Endothelial cell of umbilical vein (primary cell): ENCODE measurements at regions not wholly inside any gene's neighbourhood (a gene's known extent, or its start where the extent isn't known, plus 50 kb on each side); places are given as distances from the start of the nearest gene placed in this dataset.

Experiments
- BruUV-seq: library from RNA; stranded (reverse); fragments of 400-500 nt; replicated peaks from 2 replicates; lab custom pipeline; 2021; lab: Mats Ljungman, UMichigan
- CTCF ChIA-PET: fragments of 300-600, 350-600 bp; sonication (Branson Sonifier 250); formaldehyde crosslinking; loops from one replicate; lab custom pipeline; 2021; ENCODE audit warnings: antibody characterized with exemption, inconsistent platforms; lab: Charles Lee
- POLR2A ChIA-PET: fragments of 300-600, 350-600 bp; sonication (Branson Sonifier 250); formaldehyde crosslinking; loops from one replicate; lab custom pipeline; 2021; ENCODE audit warnings: antibody characterized with exemption, inconsistent platforms; lab: Charles Lee
- DNase-seq: peaks from one replicate; pipeline ENCODE4 v3.0.0-alpha.2; 2011; ENCODE audit warnings: low read depth, low spot score
- FAIRE-seq: peaks from 2 replicates; lab custom pipeline; 2011; peaks lifted over from hg19 to GRCh38; lab: Jason Lieb, UNC
- H2AFZ ChIP-seq: 2 replicates; pipeline ENCODE4 v1.6.0; 2012; ENCODE audit warnings: low read depth, low read length, control low read depth, inconsistent platforms
- H3K27ac ChIP-seq: 2 replicates; pipeline ENCODE4 v1.5.1; 2011; ENCODE audit warnings: low read depth, mild to moderate bottlenecking, control low read depth, low read length, moderate library complexity; ENCODE audit not compliant: insufficient read depth
- H3K27me3 ChIP-seq, 2 experiments: 2 replicates each; pipeline versions ENCODE4 v1.6.0 to v1.6.1; 2011; ENCODE audit warnings: low read length in 2 of 2, mixed read lengths in 1 of 2; ENCODE audit not compliant: control insufficient read depth in 2 of 2, insufficient read depth in 2 of 2
- H3K36me3 ChIP-seq, 2 experiments: 2 replicates in 1 of 2; 3 replicates in 1 of 2; pipeline ENCODE4 v1.5.1; 2011; ENCODE audit warnings: low read length in 2 of 2, mild to moderate bottlenecking in 1 of 2, moderate library complexity in 1 of 2; ENCODE audit not compliant: control insufficient read depth in 2 of 2, insufficient read depth in 2 of 2; ENCODE audit errors: extremely low read depth in 1 of 2
- H3K4me1 ChIP-seq: 3 replicates; pipeline ENCODE4 v1.5.1; 2011; ENCODE audit warnings: mild to moderate bottlenecking, low read length; ENCODE audit not compliant: control insufficient read depth, insufficient read depth; ENCODE audit errors: extremely low read depth
- H3K4me2 ChIP-seq: 2 replicates; pipeline ENCODE4 v1.6.1; 2011; ENCODE audit warnings: low read length, control low read depth, mixed read lengths; ENCODE audit not compliant: insufficient read depth
- H3K4me3 ChIP-seq, 3 experiments: fragments of 200-600 bp in 1 of 3; sonication (generic), shearing (Covaris generic) in 1 of 3; replicated peaks in 1 of 3; 2 replicates each; pipeline ENCODE4 v1.5.1; 2011 to 2016; ENCODE audit warnings: control low read depth in 3 of 3, low read length in 3 of 3, mild to moderate bottlenecking in 2 of 3, inconsistent platforms in 1 of 3, low read depth in 1 of 3, moderate library complexity in 1 of 3; ENCODE audit not compliant: insufficient read depth in 1 of 3
- H3K79me2 ChIP-seq: 2 replicates; pipeline ENCODE4 v1.6.0; 2012; ENCODE audit warnings: low read length, inconsistent platforms; ENCODE audit not compliant: control insufficient read depth, insufficient read depth
- H3K9ac ChIP-seq: replicated peaks from 2 replicates; pipeline ENCODE3; 2011; ENCODE audit warnings: low read length, control low read depth; ENCODE audit not compliant: insufficient read depth; ENCODE audit errors: extremely low read depth
- H3K9me1 ChIP-seq: replicated peaks from 3 replicates; pipeline ENCODE4 v1.6.0; 2011; ENCODE audit warnings: mild to moderate bottlenecking, low read length; ENCODE audit not compliant: control insufficient read depth, insufficient read depth; ENCODE audit errors: extremely low read depth
- H3K9me3 ChIP-seq: replicated peaks from 2 replicates; pipeline ENCODE4 v1.5.1; 2012; ENCODE audit warnings: low read length, inconsistent platforms; ENCODE audit not compliant: control insufficient read depth, insufficient read depth
- H4K20me1 ChIP-seq: replicated peaks from 2 replicates; pipeline ENCODE3; 2011; ENCODE audit warnings: mild to moderate bottlenecking, low read length; ENCODE audit not compliant: control insufficient read depth, insufficient read depth; ENCODE audit errors: extremely low read depth
- EZH2 ChIP-seq: IDR thresholded peaks from 2 replicates; pipeline ENCODE4 v1.6.1; 2012; ENCODE audit warnings: borderline replicate concordance, low read depth, mild to moderate bottlenecking, moderate library complexity, low read length, inconsistent platforms; ENCODE audit not compliant: severe bottlenecking
- FOS ChIP-seq: IDR thresholded peaks from 2 replicates; pipeline ENCODE4 v1.6.1; 2011; ENCODE audit warnings: mild to moderate bottlenecking, low read length, moderate library complexity, borderline replicate concordance; ENCODE audit not compliant: insufficient read depth
- GATA2 ChIP-seq: IDR thresholded peaks from 2 replicates; pipeline ENCODE4 v1.7.0; 2011; ENCODE audit warnings: low read depth, mild to moderate bottlenecking, moderate library complexity, mixed read lengths, low read length; ENCODE audit not compliant: insufficient read length, insufficient read depth
- JUN ChIP-seq: IDR thresholded peaks from 2 replicates; pipeline ENCODE4 v1.6.1; 2011; ENCODE audit warnings: borderline replicate concordance, low read depth; ENCODE audit not compliant: insufficient read length, insufficient read depth
- MYC ChIP-seq: IDR thresholded peaks from one replicate; pipeline ENCODE4 v1.6.1; 2011; ENCODE audit warnings: mild to moderate bottlenecking, low read depth, low read length
- POLR2A ChIP-seq: IDR thresholded peaks from 2 replicates; pipeline ENCODE4 v1.6.1; 2012; ENCODE audit warnings: low read depth, mild to moderate bottlenecking, control low read depth, low read length
- POLR2AphosphoS5 ChIP-seq: IDR thresholded peaks from 2 replicates; pipeline ENCODE4 v1.6.1; 2012; ENCODE audit warnings: low read depth, mild to moderate bottlenecking, control low read depth, low read length, moderate library complexity; ENCODE audit not compliant: insufficient read depth
- dilution Hi-C: fragments of 300-500 bp; cut with MboI; formaldehyde crosslinking; loops from one replicate; pipeline ENCODE4 v1.15.0; 2019; ENCODE audit warnings: low sequenced_read_pairs; ENCODE audit not compliant: extremely low pct_ligation_motif_present
- intact Hi-C: fragments of 100-400 bp; cut with micrococcal nuclease; formaldehyde crosslinking; loops from one replicate; pipeline ENCODE4 v1.10.0; 2022
- TF ChIP-seq, protein P1 (sequence below), 2 donors: IDR thresholded peaks; 1 replicate in 1 of 2; 2 replicates in 1 of 2; pipeline ENCODE4 v1.5.1; 2011; ENCODE audit warnings: low read length in 2 of 2, mild to moderate bottlenecking in 2 of 2, moderate library complexity in 2 of 2, control low read depth in 1 of 2, inconsistent platforms in 1 of 2, low read depth in 1 of 2; ENCODE audit not compliant: insufficient read depth in 1 of 2; ENCODE audit errors: extremely low read depth in 1 of 2
- TF ChIP-seq, protein P2 (sequence below): IDR thresholded peaks from 2 replicates; pipeline ENCODE4 v1.6.1; 2011; ENCODE audit not compliant: insufficient read depth, insufficient read length

DNA sequence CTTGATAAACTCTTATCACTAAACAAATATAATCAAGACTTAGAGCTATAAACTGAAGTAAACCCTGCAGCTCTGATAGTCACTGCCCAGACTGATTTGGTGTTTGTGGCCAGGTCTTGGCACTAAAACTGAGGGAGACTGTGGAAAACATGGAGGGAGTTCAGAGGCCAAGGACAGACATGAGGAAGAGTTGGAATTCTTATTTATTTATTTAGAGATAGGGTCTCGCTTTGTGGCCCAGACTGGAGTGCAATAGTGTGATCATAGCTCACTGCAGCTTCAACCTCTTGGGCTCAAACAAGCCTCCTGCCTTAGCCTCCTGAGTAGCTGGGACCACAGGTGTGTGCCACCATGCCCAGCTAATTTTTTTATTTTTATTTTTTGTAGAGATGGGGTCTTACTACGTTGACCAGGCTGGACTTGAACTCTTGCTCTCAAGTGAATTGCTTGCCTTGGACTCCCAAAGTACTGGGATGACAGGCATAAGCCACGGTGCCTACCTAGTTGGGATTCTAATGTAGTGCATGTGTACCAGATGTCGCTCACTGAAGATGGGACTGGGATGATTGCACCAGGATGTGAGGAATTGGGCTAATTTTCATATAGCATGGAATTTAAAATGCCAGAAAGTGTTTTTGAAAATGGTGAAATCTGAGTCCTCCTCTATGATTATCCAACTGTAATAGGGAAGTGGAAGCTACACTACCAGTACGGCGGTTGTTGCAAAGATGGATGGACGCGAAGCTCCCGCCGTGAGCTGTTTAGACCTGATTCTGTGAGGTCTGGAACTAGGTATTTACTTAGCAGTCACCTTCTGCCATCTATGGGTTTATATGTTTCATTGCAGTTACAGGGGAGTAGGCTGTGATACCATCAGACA is 52.7 kb upstream of the CTLA4 start:
- Histone ChIP-seq H3K36me3 (no peaks in the 10 kb centered on the region), H2AFZ (peak overlapping the region; percentile 83), H3K9me1 (no peaks in the 10 kb centered on the region), H3K4me2 (peak overlapping the region; percentile 32), H3K9me3 (no peaks in the 10 kb centered on the region), H3K9ac (no peak overlapping the region), H3K27ac (no peak overlapping the region), H3K79me2 (no peaks in the 10 kb centered on the region), H4K20me1 (no peaks in the 10 kb centered on the region), H3K27me3 (peaks cover 3 to 5% of the 10 kb centered on the region in 2 experiments), H3K4me3 (no peak overlapping the region), H3K4me1 (peaks cover 38% of the 10 kb centered on the region)
- intact Hi-C loops (loop anchor here (1.0 to 10.0 kb wide), 13 partner anchors 32 to 1243 kb away; partner anchors contain the start of genes ABI2, ICA1L and RAPH1), dilution Hi-C loops (no loop called here)
- no TSS peak for BruUV-seq
- DNase-seq (peak; percentile 78), FAIRE-seq (peak; percentile 93)
- ChIA-PET CTCF (interaction anchor here (0.6 to 3.9 kb wide), 97 partner anchors 9 to 1243 kb away, joined by 3 to 47 read pairs (median 4); partner anchors contain the start of genes CYP20A1 and RAPH1), POLR2A (interaction anchor here (0.6 to 1.0 kb wide), 2 partner anchors 15 to 132 kb away, joined by 3 to 5 read pairs; no protein-coding TSS in a partner anchor)
- no peak for TF ChIP-seq POLR2A
- TF ChIP-seq, protein P1, sequence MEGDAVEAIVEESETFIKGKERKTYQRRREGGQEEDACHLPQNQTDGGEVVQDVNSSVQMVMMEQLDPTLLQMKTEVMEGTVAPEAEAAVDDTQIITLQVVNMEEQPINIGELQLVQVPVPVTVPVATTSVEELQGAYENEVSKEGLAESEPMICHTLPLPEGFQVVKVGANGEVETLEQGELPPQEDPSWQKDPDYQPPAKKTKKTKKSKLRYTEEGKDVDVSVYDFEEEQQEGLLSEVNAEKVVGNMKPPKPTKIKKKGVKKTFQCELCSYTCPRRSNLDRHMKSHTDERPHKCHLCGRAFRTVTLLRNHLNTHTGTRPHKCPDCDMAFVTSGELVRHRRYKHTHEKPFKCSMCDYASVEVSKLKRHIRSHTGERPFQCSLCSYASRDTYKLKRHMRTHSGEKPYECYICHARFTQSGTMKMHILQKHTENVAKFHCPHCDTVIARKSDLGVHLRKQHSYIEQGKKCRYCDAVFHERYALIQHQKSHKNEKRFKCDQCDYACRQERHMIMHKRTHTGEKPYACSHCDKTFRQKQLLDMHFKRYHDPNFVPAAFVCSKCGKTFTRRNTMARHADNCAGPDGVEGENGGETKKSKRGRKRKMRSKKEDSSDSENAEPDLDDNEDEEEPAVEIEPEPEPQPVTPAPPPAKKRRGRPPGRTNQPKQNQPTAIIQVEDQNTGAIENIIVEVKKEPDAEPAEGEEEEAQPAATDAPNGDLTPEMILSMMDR (IDR thresholded peaks at IDR 0.05; ENCODE audit: extremely low read depth in 1 of 2, insufficient read depth in 1 of 2, low read depth in 1 of 2, low read length in 2 of 2) = peak; percentile 52 to 68
- TF ChIP-seq POLR2AphosphoS5 = no peak
- TF ChIP-seq, protein P2, sequence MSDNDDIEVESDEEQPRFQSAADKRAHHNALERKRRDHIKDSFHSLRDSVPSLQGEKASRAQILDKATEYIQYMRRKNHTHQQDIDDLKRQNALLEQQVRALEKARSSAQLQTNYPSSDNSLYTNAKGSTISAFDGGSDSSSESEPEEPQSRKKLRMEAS = no peak
- no peak for TF ChIP-seq MYC
- no peak for TF ChIP-seq FOS
- TF ChIP-seq JUN = no peak
- TF ChIP-seq GATA2 = peak; percentile 39
- no peak for TF ChIP-seq EZH2
